NCI-H1694 (cell line): ENCODE measurements at regions not wholly inside any gene's neighbourhood (a gene's known extent, or its start where the extent isn't known, plus 50 kb on each side); places are given as distances from the start of the nearest gene placed in this dataset.

ENCODE experiments used
- DNase-seq: peaks from one replicate; lab custom pipeline; 2025; lab: John Stamatoyannopoulos, UW

- DNase-seq: no peak
Observed at GRCh38 chr17:34090593-34090992, 164.5 kb upstream of the CCL2 start.

DNA sequence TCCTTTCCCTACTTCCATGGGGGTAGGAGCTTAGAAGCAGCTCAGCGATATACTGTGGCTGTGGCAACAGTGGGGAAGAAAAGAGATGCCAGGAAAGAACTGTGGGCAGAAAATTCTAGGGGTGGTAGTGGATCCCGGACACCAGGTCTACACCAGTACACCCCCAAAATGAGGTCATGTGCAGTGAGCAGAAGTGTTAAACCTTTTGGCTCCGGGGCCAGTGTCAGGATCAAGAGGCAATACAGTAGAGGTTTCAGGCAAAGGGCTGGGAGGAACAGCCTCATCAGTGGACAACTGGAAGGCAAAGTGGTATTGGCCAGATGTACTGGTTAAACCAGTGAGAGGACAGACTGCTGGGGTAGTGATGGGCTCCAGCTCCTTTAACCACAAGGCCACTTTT is 163.1 kb upstream of the CCL2 start:
- DNase-seq: no peak

DNA sequence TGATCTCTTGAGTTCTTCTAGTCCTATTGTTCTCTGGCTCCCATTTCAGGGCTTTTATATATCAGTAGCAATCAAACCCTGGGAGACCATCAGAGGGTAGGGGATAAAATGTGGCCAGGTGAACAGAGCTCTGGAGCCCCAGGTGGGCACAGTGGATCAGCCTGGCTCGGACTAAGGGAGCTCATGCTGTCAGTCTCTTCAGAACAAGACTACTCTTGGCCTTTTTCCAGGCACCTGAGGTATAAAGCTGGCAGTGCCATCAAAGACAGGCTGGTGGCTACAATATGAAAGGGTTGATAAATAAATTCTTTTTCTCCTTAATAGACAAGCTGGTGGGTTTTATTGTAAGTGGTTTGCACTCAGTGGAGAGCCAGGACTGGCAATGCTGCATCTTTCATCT is 160.0 kb upstream of the CCL2 start:
- no peak for DNase-seq

- DNase-seq: no peak
Observed at GRCh38 chr17:34098699-34099098, 156.4 kb upstream of the CCL2 start.

- no peak for DNase-seq
Observed at GRCh38 chr17:34099859-34100515, 155.1 kb upstream of the CCL2 start.

DNA sequence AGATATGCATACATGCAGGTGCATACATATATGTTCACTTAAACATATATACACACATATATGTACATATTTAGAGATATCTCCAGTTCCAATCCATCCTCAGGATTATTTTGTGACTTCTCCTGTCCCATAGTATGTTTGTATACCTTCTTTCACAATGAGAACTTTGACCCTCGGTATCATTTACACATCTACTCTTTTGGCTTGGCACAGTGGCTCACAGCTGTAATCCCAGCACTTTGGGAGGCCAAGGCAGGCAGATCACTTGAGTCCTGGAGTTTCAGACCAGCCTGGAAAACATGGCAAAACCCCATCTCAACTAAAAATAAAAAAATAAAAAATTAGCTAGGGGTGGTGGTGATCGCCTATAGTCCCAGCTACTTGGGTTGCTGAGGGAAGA is 148.1 kb upstream of the CCL2 start:
- no peak for DNase-seq

- no peak for DNase-seq
Observed at GRCh38 chr17:34110315-34110714, 144.8 kb upstream of the CCL2 start.

GRCh38 chr17:34113089-34113488 is 142.0 kb upstream of the CCL2 start:
- no peak for DNase-seq

DNA sequence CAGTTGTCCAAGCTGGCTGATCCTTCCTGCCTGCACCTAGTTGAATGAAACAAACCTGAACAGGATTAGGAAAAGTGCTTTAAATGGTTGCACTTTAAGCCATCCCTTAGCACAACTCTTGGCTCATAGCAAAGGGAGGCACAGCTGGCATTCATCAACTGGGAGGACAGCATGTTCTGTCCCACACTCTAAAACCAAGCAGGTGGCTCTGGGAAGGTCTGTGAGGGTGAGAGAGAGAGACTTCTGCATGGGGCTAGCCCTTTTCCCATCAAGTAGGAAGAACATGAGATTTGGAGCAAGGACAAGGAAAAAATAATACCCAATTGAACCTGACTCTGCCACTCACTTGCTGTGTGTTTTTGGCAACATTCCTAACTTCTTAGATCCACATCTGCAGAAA is 140.9 kb upstream of the CCL2 start:
- DNase-seq: no peak

DNA sequence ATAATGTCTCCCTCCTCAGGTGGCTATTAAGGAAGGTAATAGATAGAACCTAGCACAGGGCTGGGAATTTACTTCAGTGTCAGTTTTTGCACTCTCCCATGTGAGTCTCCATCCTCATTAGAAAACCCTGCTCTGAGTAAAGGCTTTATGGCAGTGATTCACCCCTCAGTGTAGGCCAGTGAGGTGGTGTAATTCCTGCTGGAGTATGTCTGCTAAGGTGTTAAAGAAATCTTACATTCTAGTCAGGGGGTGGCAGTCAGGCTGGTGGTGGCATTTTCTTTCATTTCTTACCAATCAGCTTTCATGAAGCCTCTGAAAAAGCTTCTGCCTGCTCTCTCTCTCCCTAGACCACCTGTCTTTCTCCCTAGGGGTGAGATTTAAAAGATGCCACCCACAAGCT is 138.8 kb upstream of the CCL2 start:
- DNase-seq: no peak

- DNase-seq: no peak
Observed at GRCh38 chr17:34117332-34117731, 137.8 kb upstream of the CCL2 start.

- DNase-seq: no peak
Observed at GRCh38 chr17:34117811-34118210, 137.3 kb upstream of the CCL2 start.

DNA sequence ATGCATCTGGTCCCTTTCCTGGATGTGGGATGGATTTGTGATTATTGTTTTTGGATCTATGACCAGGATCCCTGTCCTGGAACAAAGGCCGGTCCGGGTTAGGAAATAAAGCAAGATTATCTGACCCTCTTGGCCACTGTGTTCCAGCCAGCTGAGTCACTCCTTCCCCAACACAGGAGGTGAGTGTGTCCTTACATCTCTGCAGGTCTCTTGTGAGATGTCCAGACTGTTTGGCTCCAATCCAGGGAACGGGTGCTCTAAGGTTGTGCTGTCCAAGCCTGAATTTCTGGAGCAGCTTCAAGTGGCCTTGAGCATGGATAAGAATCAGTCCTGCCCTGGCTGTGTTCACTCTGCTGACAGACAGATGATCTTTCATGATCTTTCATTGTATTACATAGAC is 136.5 kb upstream of the CCL2 start:
- no peak for DNase-seq

DNA sequence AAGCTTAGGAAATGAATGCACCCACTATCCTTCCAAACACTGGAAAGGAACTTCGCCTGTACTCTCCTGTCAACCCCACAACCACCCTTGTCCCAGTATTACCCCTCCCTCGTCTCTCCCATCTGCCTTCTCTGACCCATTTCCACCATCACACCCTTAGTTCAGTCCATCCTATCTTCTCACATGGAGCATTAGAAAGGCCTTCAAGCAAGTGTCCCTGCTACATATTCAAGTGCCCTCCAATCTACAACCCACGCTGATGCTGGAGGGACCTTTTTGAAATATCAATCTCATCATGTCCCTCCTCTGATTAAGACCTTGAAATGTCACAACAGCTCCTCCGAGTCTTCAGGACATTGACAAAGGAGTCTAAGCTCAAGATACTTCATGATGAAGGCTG is 133.8 kb upstream of the CCL2 start:
- DNase-seq: no peak

GRCh38 chr17:34122515-34122914 is 132.6 kb upstream of the CCL2 start:
- no peak for DNase-seq

DNA sequence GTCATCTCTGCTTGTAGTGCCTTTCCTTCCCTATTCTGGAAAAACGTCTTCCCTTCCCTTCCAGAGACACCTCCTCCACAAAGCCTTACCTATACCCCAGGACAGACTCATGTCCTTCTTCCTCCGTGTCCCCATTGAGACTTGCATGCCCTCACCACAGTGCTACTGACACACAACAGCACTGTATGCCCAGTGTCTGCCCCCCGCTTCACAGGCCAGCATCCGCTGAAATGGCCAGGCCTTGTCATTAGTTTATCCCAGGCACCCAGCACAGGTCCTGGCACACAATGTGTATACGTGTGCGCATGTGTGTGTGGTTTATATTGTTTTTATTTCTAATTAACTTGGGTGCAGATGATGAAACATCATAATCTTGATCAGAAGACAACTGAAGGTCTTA is 130.1 kb upstream of the CCL2 start:
- DNase-seq: no peak

DNA sequence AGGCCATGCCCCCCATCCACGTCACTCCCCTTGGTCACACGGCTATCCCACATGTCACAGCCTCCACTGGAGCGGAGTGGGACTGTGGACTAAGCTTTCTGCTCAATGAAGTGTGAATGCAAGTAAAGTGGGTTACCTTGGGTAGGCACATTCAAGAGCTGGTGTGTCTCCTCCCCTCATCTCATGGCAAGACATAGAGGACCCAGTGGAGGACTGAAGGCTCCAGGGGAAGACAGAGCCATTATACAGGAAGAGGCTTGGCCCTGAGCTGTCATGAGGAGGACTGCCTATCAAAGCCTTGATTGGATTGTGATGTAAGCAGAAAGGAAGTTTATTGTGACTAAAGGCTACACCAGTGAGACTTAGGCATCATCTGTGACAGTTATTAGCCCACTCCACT is 129.2 kb upstream of the CCL2 start:
- no peak for DNase-seq

DNA sequence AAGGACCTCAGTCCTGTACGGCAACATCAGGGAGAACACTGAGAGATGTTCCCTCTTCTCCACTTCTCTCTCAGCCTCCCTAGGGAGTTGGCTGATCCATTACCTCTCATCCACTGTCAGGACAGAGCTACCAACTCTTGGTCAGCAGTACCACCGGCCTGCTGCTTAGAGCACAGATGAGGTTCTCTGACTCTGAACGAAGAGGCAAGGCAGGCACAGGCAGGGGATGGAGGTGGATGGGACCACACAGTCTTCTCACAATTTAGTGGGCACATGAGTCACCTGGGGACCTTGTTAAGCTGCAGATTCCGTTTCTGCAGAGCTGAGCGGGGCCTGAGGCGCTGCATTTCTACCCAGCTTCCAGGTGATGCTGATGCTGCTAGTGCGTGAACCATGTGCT is 128.6 kb upstream of the CCL2 start:
- DNase-seq: no peak

GRCh38 chr17:34126965-34127364 is 128.1 kb upstream of the CCL2 start:
- DNase-seq: no peak

GRCh38 chr17:34130544-34130943 is 124.5 kb upstream of the CCL2 start:
- no peak for DNase-seq

DNA sequence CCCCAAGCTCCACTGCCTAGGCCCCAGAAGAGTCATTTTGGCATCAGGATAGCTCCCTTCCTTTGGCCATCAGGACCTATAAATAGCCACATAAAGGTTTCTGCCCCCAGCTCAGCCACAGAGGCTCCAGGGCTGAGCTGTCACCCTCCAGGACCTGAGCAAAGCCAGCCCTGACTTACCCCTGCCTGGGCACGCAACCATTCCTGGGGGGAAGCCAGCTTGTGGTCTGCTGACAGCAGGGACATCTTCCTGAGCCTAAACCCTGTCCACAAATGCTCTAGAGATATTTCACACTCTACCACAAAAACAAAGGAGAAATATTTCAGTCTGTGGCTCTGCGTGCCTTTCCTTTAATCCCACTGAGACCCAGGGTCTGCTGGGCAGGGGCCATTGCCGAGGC is 123.7 kb upstream of the CCL2 start:
- no peak for DNase-seq

DNA sequence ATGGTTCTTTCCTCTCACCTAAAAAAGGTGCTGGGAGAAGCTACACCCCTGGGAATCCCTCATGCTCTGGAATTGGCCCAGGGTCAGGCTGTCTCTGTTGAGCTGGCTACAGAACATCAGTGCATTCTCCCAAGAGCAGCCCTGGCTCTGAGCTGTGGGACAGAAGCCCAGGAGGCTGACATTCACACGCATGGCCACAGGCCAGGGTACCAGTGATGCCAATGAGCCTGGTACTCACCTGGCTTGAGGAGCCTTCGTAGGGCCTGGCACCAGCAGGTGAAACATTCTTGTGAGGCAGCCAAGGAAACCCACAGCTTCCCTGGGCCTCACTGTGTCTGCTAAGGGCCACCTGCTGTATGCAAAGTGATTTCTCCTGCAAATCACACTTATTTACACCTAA is 121.7 kb upstream of the CCL2 start:
- DNase-seq: no peak

GRCh38 chr17:34135841-34136240 is 119.2 kb upstream of the CCL2 start:
- DNase-seq: no peak

DNA sequence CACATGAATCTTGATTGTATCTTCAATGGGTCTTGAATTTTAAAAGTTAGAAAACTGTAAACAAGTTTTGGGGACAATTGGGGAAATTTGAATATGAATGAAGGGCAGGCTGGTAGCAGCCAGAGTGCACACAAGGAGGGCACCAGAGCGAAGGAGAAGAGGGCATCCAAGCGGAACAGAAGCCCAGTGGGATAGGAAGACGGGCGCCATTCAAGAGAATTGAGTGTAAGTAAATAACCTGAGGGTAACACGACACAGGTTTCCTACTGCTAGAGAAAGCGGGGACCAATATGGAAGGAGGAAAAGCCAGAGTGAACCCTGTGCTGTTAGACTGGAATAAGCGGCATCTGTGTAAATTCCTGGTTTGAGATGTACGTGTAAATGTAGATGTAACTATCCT is 115.1 kb upstream of the CCL2 start:
- no peak for DNase-seq

DNA sequence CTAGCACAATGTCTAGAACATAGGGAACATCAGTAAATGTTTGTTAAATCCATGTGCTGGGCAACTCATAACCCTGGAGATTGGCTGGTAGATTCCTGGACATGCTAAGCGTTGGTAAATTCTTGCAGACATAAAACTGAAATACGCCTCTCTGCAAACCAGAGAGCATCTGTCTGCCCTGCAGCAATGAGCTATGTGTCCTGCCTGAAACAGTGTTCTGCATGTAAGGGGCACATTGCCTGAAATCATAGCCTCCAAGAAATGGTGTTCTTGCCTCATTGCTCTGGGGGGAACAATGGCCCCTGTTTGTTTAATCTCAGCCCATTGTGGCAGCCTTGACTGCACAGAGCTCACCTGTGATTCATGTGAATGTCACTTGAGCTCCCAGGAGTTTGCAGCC is 113.5 kb upstream of the CCL2 start:
- DNase-seq: no peak
